A673 (cell line): ENCODE measurements at regions not wholly inside any gene's neighbourhood (a gene's known extent, or its start where the extent isn't known, plus 50 kb on each side); places are given as distances from the start of the nearest gene placed in this dataset.

Source experiments
- CTCF ChIP-seq: fragments of 300-800, 200-600 bp; sonication (generic); conservative IDR thresholded peaks from 2 replicates; pipeline ENCODE4 v1.5.1; 2017; ENCODE audit warnings: low read depth, mild to moderate bottlenecking, antibody characterized with exemption, low read length, moderate library complexity, mixed read lengths
- EZH2 ChIP-seq: fragments of 200-600 bp; sonication (generic); IDR thresholded peaks from 2 replicates; pipeline ENCODE4 v1.6.1; 2017; ENCODE audit warnings: borderline replicate concordance, low read depth, mild to moderate bottlenecking, mixed read lengths, antibody characterized with exemption, low read length; ENCODE audit not compliant: poor library complexity, severe bottlenecking

- no peak for TF ChIP-seq CTCF
- no peak for TF ChIP-seq EZH2
These were observed 275.3 kb downstream of the TMX3 start for GRCh38 chr18:68439642-68440041.
